CD14-positive monocyte (primary cell): ENCODE measurements at regions not wholly inside any gene's neighbourhood (a gene's known extent, or its start where the extent isn't known, plus 50 kb on each side); places are given as distances from the start of the nearest gene placed in this dataset.

Experiments used
- DNase-seq, 3 donors: peaks; one replicate each; pipeline ENCODE4 v3.0.0-alpha.2; 2011 to 2022
- H2AFZ ChIP-seq: 2 replicates; pipeline ENCODE4 v1.6.0; 2012; ENCODE audit warnings: mild to moderate bottlenecking, low read depth, low read length, inconsistent platforms; ENCODE audit not compliant: insufficient read depth, poor library complexity, severe bottlenecking
- H3K27ac ChIP-seq, 2 donors: 1 replicate in 1 of 2; 2 replicates in 1 of 2; pipeline ENCODE4 v1.5.1; 2012 to 2013; ENCODE audit warnings: low read length in 2 of 2, control low read depth in 1 of 2, inconsistent platforms in 1 of 2, low read depth in 1 of 2, mild to moderate bottlenecking in 1 of 2
- H3K27me3 ChIP-seq, 2 donors: one replicate each; pipeline versions ENCODE4 v1.6.0 to v1.6.1; 2011 to 2013; ENCODE audit warnings: low read length in 2 of 2; ENCODE audit not compliant: control insufficient read depth in 2 of 2, insufficient read depth in 2 of 2
- H3K36me3 ChIP-seq, 2 donors: replicated peaks in 1 of 2; 1 replicate in 1 of 2; 2 replicates in 1 of 2; pipeline versions ENCODE4 v1.5.1 to v1.6.1; 2012 to 2013; ENCODE audit warnings: low read length in 2 of 2, control low read depth in 1 of 2, inconsistent platforms in 1 of 2, mild to moderate bottlenecking in 1 of 2; ENCODE audit not compliant: insufficient read depth in 2 of 2, control insufficient read depth in 1 of 2
- H3K4me1 ChIP-seq, 2 donors: 1 replicate in 1 of 2; 2 replicates in 1 of 2; pipeline versions ENCODE4 v1.5.1 to v1.6.1; 2012 to 2013; ENCODE audit warnings: low read length in 2 of 2, control low read depth in 1 of 2, inconsistent platforms in 1 of 2, mild to moderate bottlenecking in 1 of 2, moderate library complexity in 1 of 2; ENCODE audit not compliant: insufficient read depth in 2 of 2, control insufficient read depth in 1 of 2
- H3K4me2 ChIP-seq: replicated peaks from 2 replicates; pipeline ENCODE3; 2012; ENCODE audit warnings: low read length, moderate library complexity, mild to moderate bottlenecking; ENCODE audit not compliant: poor library complexity, severe bottlenecking; ENCODE audit errors: extremely low read depth
- H3K4me3 ChIP-seq, 3 experiments: fragments of 200-600 bp in 1 of 3; sonication (generic) in 1 of 3; replicated peaks in 1 of 3; 1 replicate in 2 of 3; 2 replicates in 1 of 3; pipeline ENCODE4 v1.5.1; 2011 to 2013; ENCODE audit warnings: low read length in 3 of 3, mild to moderate bottlenecking in 3 of 3, control low read depth in 2 of 3, low read depth in 2 of 3, inconsistent platforms in 1 of 3, moderate library complexity in 1 of 3
- H3K79me2 ChIP-seq: 2 replicates; pipeline ENCODE4 v1.6.0; 2012; ENCODE audit warnings: mild to moderate bottlenecking, control low read depth, inconsistent platforms, low read length, moderate library complexity; ENCODE audit not compliant: insufficient read depth
- H3K9ac ChIP-seq: 2 replicates; pipeline ENCODE4 v1.6.0; 2017; ENCODE audit warnings: low read length, mild to moderate bottlenecking; ENCODE audit not compliant: insufficient read depth, poor library complexity, severe bottlenecking
- H3K9me3 ChIP-seq, 2 donors: replicated peaks in 1 of 2; 1 replicate in 1 of 2; 2 replicates in 1 of 2; pipeline versions ENCODE4 v1.5.1 to v1.6.1; 2012 to 2013; ENCODE audit warnings: low read length in 2 of 2, control low read depth in 1 of 2; ENCODE audit not compliant: control insufficient read depth in 1 of 2, insufficient read depth in 1 of 2
- H4K20me1 ChIP-seq: 2 replicates; pipeline ENCODE4 v1.6.0; 2012; ENCODE audit warnings: mild to moderate bottlenecking, low read length, control low read depth, moderate library complexity; ENCODE audit not compliant: insufficient read depth
- H3K27ac Mint-ChIP-seq, 7 donors: one replicate each; pipeline ENCODE4 v1.8.0; 2020; ENCODE audit warnings: mild to moderate bottlenecking in 7 of 7, mixed read lengths in 7 of 7, moderate library complexity in 6 of 7, inconsistent platforms in 2 of 7
- H3K27me3 Mint-ChIP-seq, 3 donors: one replicate each; pipeline ENCODE4 v1.8.0; 2021 to 2022; ENCODE audit warnings: low read depth in 3 of 3, mild to moderate bottlenecking in 3 of 3, mixed read lengths in 3 of 3, moderate library complexity in 3 of 3, inconsistent platforms in 1 of 3
- H3K36me3 Mint-ChIP-seq, 2 donors: one replicate each; pipeline ENCODE4 v1.8.0; 2020; ENCODE audit warnings: mixed read lengths in 2 of 2, inconsistent platforms in 1 of 2, mild to moderate bottlenecking in 1 of 2
- H3K4me1 Mint-ChIP-seq: one replicate; pipeline ENCODE4 v1.8.0; 2020; ENCODE audit warnings: mild to moderate bottlenecking, mixed read lengths
- H3K4me3 Mint-ChIP-seq, 2 donors: one replicate each; pipeline ENCODE4 v1.8.0; 2020; ENCODE audit warnings: mild to moderate bottlenecking in 2 of 2, mixed read lengths in 2 of 2, moderate library complexity in 1 of 2
- H3K9me3 Mint-ChIP-seq, 7 donors: one replicate each; pipeline ENCODE4 v1.8.0; 2020 to 2022; ENCODE audit warnings: mixed read lengths in 7 of 7, mild to moderate bottlenecking in 6 of 7, moderate library complexity in 6 of 7, inconsistent platforms in 2 of 7
- CTCF ChIP-seq: fragments of 200-600 bp; IDR thresholded peaks from one replicate; pipeline ENCODE4 v1.8.0; 2022; ENCODE audit warnings: antibody characterized with exemption, mild to moderate bottlenecking
- WGBS: methylation state at CpG from one replicate; pipeline ENCODE4 v1.1.5; 2013; ENCODE audit warnings: missing lambda C conversion rate; ENCODE audit not compliant: insufficient coverage; 5-methylcytosine and 5-hydroxymethylcytosine counted together
- intact Hi-C, 2 donors: fragments of 100-400 bp; cut with micrococcal nuclease; formaldehyde crosslinking; loops; one replicate each; pipeline versions ENCODE4 v1.15.0 to v1.15.1; 2023

GRCh38 chr2:120436885-120437603 lies 91.1 kb downstream of the INHBB start:
- H3K9ac ChIP-seq: no peak overlapping the region
- no peak overlapping the region for H3K4me3 Mint-ChIP-seq
- no peak overlapping the region for H3K4me2 ChIP-seq
- H3K36me3 ChIP-seq: no peaks in the 10 kb centered on the region
- peaks cover 0 to 4% (median 0%) of the 10 kb centered on the region in 7 donors for H3K9me3 Mint-ChIP-seq
- H3K27ac Mint-ChIP-seq: no peak overlapping the region
- H3K4me1 Mint-ChIP-seq: no peaks in the 10 kb centered on the region
- no peaks in the 10 kb centered on the region for H4K20me1 ChIP-seq
- H3K27ac ChIP-seq: no peak overlapping the region
- WGBS: 81% methylated on average over 5 of the region's 7 CpGs
- H3K9me3 ChIP-seq: no peaks in the 10 kb centered on the region
- H3K27me3 ChIP-seq: peaks cover 10 to 27% of the 10 kb centered on the region in 2 donors
- no peak overlapping the region for H2AFZ ChIP-seq
- peaks cover 27 to 38% (median 33%) of the 10 kb centered on the region in 3 donors for H3K27me3 Mint-ChIP-seq
- no peaks in the 10 kb centered on the region for H3K36me3 Mint-ChIP-seq
- intact Hi-C loops: no loop called here
- no peaks in the 10 kb centered on the region for H3K79me2 ChIP-seq
- no peak for DNase-seq
- H3K4me1 ChIP-seq: no peaks in the 10 kb centered on the region
- TF ChIP-seq CTCF: peak; percentile 22
- no peak overlapping the region for H3K4me3 ChIP-seq

- peaks cover 0 to 4% (median 0%) of the 10 kb centered on the region in 7 donors for H3K9me3 Mint-ChIP-seq
- Histone ChIP-seq H3K36me3 (no peaks in the 10 kb centered on the region), H3K79me2 (no peaks in the 10 kb centered on the region), H4K20me1 (no peaks in the 10 kb centered on the region), H3K9me3 (peaks cover 0 to 5% of the 10 kb centered on the region in 2 donors), H2AFZ (no peak overlapping the region), H3K4me3 (no peak overlapping the region), H3K27me3 (peaks cover 15 to 33% of the 10 kb centered on the region in 2 donors), H3K4me1 (no peaks in the 10 kb centered on the region), H3K9ac (no peak overlapping the region), H3K4me2 (no peak overlapping the region), H3K27ac (no peak overlapping the region)
- H3K4me1 Mint-ChIP-seq: no peaks in the 10 kb centered on the region
- no peak overlapping the region for H3K4me3 Mint-ChIP-seq
- peak; percentile 1 for TF ChIP-seq CTCF
- no peak overlapping the region for H3K27ac Mint-ChIP-seq
- intact Hi-C loops: no loop called here
- 84% methylated on average over 3 of the region's 10 CpGs for WGBS
- H3K27me3 Mint-ChIP-seq: peaks cover 32 to 43% (median 39%) of the 10 kb centered on the region in 3 donors
- H3K36me3 Mint-ChIP-seq: no peaks in the 10 kb centered on the region
- DNase-seq: no peak
Measured at GRCh38 chr2:120437604-120438000, 91.7 kb downstream of the INHBB start.
